ENCODE measurements at regions not wholly inside any gene's neighbourhood (a gene's known extent, or its start where the extent isn't known, plus 50 kb on each side); places are given as distances from the start of the nearest gene placed in this dataset.

DNA sequence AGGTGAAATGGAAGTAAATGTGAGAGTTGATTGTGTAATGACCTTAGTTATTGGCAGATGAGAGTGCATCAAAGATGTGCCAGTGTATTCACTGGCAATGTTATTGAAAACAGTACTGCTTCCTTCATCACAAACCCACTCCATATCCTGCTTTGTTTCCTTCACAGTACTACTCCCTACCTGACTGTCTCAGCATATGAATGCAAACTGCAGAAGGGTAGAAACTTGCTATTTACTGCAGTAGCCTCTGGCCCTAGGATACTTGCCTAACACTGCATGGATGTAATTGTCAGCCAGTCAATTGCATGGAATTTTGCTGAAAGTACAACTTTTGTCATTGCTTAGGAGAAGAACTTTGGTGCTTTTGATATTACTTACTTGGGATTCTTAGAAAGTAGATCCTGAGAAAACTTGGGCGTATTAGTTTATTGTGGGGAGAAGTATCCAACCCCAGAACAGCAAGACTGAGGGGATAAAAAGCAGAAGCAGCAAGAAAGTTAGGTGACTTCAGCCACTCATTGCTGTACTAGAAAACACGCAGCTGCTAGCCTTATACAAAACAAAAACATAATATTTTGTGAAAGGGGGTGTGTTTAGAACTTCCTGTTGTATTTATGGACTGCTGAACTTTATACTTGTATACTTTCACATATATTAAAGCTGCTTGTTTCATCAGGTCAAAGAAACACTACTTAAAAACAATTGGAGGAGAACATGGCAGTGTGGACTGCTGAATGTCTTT is 219.0 kb downstream of the CCNG2 start:
- TF ChIP-seq, protein P1, sequence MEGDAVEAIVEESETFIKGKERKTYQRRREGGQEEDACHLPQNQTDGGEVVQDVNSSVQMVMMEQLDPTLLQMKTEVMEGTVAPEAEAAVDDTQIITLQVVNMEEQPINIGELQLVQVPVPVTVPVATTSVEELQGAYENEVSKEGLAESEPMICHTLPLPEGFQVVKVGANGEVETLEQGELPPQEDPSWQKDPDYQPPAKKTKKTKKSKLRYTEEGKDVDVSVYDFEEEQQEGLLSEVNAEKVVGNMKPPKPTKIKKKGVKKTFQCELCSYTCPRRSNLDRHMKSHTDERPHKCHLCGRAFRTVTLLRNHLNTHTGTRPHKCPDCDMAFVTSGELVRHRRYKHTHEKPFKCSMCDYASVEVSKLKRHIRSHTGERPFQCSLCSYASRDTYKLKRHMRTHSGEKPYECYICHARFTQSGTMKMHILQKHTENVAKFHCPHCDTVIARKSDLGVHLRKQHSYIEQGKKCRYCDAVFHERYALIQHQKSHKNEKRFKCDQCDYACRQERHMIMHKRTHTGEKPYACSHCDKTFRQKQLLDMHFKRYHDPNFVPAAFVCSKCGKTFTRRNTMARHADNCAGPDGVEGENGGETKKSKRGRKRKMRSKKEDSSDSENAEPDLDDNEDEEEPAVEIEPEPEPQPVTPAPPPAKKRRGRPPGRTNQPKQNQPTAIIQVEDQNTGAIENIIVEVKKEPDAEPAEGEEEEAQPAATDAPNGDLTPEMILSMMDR (IDR thresholded peaks at IDR 0.05; ENCODE audit: poor library complexity, severe bottlenecking) = no peak
- no peak for TF ChIP-seq EP300 (conservative IDR thresholded peaks at IDR 0.05; ENCODE audit: poor library complexity, severe bottlenecking)
- TF ChIP-seq EZH2 (IDR thresholded peaks at IDR 0.05; ENCODE audit: borderline replicate concordance, insufficient read depth, low read length, poor library complexity, severe bottlenecking) = no peak
- TF ChIP-seq SMC3 (conservative IDR thresholded peaks at IDR 0.05; ENCODE audit: poor library complexity) = no peak
- TF ChIP-seq POLR2AphosphoS5 (IDR thresholded peaks at IDR 0.05) = no peak
- TF ChIP-seq RAD21 (conservative IDR thresholded peaks at IDR 0.05) = no peak

Measured in neural cell (in vitro differentiated cells).